ENCODE measurements at regions not wholly inside any gene's neighbourhood (a gene's known extent, or its start where the extent isn't known, plus 50 kb on each side); places are given as distances from the start of the nearest gene placed in this dataset.
A peak's percentile ranks its signal among the peaks of the same experiment; 100 is the strongest.
"Not testable (repeated sequence)": the region's sequence is repeated elsewhere in the genome, so short reads cannot be mapped to it uniquely, and the experiment has no call there.

GRCh38 chr11:82229341-82229740 lies 504.3 kb downstream of the FAM181B start:
- DNase-seq (ENCODE audit: low read depth in 2 of 3, low spot score in 2 of 3): peak in 2 of 3 donors; percentile 2 to 54

DNA sequence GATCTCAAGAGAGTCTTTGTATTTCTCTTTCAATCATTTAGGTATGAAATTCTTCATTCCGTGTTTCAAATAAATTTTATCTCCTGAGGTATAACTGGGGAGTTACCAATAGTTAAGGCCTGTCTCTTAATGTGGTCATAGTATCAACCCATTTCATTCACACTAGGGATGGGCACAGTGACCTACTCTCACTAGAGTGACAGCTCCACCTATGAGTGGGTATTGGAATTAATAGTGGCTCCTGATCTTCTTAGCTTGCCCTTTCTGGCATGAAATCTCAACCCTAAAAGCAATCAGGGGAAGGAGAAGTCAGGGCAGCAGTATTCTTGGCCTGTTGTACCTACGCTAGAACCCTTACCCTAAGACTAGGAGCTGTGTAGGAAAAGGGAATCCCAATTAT lies 507.7 kb downstream of the FAM181B start:
- no peak for DNase-seq (ENCODE audit: low read depth in 2 of 3, low spot score in 2 of 3)

DNA sequence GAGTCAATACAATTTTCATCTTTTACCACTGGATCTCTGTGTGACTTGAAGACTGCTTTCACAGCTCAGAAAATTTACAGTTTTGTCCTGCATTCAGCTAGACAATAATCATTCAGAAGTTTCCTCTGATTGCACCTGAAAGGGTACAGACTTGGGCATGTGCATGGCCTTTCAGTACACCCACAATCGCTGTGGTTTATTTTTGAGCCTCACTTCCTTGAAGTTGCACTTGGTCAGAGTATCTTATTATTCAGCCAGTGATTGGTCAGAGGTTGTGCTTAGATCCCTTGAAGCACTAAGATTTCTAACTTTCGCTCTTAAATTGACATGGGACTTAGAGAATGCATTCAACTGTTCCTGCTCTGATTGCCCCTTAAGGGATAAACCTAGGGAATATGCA lies 508.2 kb downstream of the FAM181B start:
- no peak for DNase-seq (ENCODE audit: low read depth in 2 of 3, low spot score in 2 of 3)

- no peak for DNase-seq (ENCODE audit: low read depth in 2 of 3, low spot score in 2 of 3)
Observed at GRCh38 chr11:82216927-82217570, 516.6 kb downstream of the FAM181B start.

DNA sequence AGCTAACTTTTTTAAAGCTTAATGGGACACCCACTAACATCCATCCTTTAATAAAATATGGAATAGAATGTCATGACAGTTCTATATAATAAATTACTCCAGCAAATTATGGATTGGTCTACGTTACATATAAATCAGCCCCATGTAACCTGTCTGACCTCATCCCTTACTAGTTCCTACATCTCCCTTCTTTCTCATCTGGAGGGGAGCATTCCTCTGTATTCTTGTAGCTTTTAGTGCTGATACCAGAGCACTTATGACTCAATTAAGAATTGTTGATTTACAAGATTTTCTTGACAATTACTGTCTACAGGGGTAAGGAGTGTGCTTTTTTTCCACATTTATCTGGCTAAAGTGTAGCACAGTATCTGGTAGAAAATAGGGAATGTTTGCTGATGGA lies 523.7 kb downstream of the FAM181B start:
- DNase-seq (ENCODE audit: low read depth in 2 of 3, low spot score in 2 of 3): no peak

- DNase-seq (ENCODE audit: low read depth in 2 of 3, low spot score in 2 of 3): no peak
Observed at GRCh38 chr11:82195283-82195682, 538.4 kb downstream of the FAM181B start.

GRCh38 chr11:82194521-82194920 lies 539.1 kb downstream of the FAM181B start:
- no peak for DNase-seq (ENCODE audit: low read depth in 2 of 3, low spot score in 2 of 3)

GRCh38 chr11:82191695-82192094 lies 542.0 kb downstream of the FAM181B start:
- no peak for DNase-seq (ENCODE audit: low read depth in 2 of 3, low spot score in 2 of 3)

- DNase-seq (ENCODE audit: low read depth in 2 of 3, low spot score in 2 of 3): no peak
Observed at GRCh38 chr11:82185925-82186324, 547.7 kb downstream of the FAM181B start.

GRCh38 chr11:82184966-82185365 lies 548.7 kb downstream of the FAM181B start:
- no peak for DNase-seq (ENCODE audit: low read depth in 2 of 3, low spot score in 2 of 3)

GRCh38 chr11:82183346-82183745 lies 550.3 kb downstream of the FAM181B start:
- DNase-seq (ENCODE audit: low read depth in 2 of 3, low spot score in 2 of 3): no peak

GRCh38 chr11:82182697-82183096 lies 551.0 kb downstream of the FAM181B start:
- DNase-seq (ENCODE audit: low read depth in 2 of 3, low spot score in 2 of 3): not testable (repeated sequence)

DNA sequence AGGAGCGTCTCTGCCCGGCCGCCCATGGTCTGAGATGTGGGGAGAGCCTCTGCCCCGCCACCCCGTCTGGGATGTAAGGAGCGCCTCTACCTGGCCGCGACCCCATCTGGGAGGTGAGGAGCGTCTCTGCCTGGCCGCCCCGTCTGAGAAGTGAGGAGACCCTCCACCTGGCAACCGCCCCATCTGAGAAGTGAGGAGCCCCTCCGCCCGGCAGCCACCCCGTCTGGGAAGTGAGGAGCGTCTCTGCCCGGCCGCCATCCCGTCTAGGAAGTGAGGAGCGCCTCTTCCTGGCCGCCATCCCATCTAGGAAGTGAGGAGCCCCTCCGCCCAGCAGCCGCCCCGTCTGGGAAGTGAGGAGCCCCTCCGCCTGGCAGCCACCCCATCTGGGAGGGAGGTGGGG lies 551.9 kb downstream of the FAM181B start:
- not testable (repeated sequence) for DNase-seq (ENCODE audit: low read depth in 2 of 3, low spot score in 2 of 3)

DNA sequence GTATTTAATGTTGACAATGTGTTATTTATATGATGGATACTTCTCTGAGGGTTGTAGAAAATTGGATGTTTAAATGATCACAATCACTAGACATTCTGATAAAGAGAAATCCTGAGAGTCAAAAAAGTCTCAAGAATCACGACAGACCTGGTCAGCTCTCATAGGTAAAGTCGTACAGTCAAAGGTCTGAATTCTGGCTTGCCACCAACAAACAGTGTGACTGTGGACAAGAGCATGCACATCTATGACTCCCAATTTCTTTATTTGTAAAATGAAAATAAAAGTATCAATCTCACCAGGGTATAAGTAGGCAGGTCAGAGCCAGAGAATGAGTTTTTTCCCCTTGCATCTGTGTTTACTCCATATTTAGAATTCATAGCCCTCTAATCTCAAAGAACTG lies 556.7 kb downstream of the FAM181B start:
- no peak for DNase-seq (ENCODE audit: low read depth in 2 of 3, low spot score in 2 of 3)

GRCh38 chr11:82176365-82176764 lies 557.3 kb downstream of the FAM181B start:
- DNase-seq (ENCODE audit: low read depth in 2 of 3, low spot score in 2 of 3): no peak

DNA sequence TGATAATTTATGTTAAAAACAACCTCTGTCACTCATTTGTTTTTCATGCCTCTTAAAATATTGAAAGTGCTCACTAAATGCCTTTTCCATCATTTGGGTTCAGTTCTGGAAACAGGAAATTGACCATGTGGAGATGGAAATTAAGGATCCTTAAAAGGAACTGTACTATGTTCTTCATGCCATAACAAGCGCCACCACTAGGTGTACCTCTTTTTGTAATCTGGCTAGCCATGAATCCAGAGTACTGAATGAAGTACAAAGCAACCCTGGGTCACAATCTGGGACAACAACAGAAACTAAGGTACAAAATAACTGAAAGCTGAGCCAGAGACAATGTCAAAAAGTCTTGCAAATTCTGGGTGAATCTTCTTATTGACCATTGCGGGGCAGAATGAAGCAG lies 559.1 kb downstream of the FAM181B start:
- DNase-seq (ENCODE audit: low read depth in 2 of 3, low spot score in 2 of 3): no peak

GRCh38 chr11:82146789-82147188 lies 586.9 kb downstream of the FAM181B start:
- DNase-seq (ENCODE audit: low read depth in 2 of 3, low spot score in 2 of 3): no peak

GRCh38 chr11:82118946-82119345 lies 614.7 kb downstream of the FAM181B start:
- DNase-seq (ENCODE audit: low read depth in 2 of 3, low spot score in 2 of 3): no peak

- no peak for DNase-seq (ENCODE audit: low read depth in 2 of 3, low spot score in 2 of 3)
Observed at GRCh38 chr11:82117362-82117761, 616.3 kb downstream of the FAM181B start.

DNA sequence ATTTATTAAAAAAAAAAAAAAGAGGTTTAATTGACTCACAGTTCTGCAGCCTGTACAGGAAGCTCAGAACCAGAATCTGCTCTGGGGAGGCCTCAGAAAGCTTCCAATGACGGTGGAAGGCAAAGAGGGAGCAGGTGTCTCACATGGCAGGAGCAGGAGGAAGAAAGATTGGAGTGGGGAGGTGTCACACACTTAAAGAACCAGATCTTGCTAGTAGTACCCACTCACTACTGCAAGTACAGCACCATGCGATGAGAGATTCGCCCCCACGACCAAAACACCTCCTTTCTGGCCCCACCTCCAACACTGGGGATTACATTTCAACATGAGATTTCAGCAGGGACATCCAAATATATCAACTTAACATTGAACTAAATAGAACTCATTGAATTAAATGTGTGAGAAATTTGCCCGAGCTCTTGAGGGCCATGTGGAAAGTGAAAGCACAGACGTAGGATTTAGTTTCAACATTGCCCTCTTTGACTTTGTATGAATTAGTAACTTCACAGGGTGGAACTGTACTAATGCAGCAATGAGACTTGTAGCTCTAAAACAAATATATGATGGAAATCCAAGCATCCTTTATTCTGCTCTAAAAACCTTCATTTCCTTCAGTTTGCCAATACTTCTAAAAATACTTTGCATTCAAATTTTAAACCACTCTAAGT lies 628.2 kb downstream of the FAM181B start:
- no peak for DNase-seq (ENCODE audit: low read depth in 2 of 3, low spot score in 2 of 3)

DNA sequence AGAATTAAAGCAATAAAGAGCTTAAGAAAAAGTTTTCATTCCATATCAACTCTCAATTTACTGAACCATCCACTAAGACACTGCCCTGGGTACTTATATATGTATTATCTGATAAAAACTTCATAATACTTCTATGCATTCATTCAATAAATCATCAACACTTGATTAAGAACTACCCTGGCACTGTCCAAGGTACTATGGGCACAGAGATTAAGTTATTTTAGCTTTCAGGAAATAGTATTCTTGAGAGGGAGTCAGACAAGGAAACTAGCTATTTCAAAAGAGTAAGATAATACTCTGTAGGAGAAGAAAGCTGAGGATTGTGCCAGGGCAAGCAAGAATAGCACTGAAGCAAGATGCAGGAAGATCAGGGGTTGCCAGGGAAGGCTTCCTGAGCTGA lies 640.8 kb downstream of the FAM181B start:
- no peak for DNase-seq (ENCODE audit: low read depth in 2 of 3, low spot score in 2 of 3)

DNA sequence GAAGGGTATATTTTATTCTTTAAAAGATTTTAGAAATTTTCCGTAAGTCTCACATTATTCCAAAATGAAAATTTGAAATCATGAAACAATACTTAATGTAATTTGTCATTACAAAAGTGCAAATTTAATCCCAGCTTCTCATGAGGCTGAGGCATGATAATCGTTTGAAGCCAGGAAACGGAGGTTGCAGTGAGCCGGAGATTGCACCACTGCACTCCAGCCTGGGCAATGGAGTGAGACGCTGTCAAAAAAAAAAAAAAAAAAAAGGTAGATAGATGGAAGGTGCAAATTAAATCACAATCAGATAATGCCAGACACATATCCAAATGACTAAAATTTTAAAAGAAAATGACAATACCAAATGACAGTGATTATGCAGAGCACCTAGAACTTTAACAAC lies 644.2 kb downstream of the FAM181B start:
- DNase-seq (ENCODE audit: low read depth in 2 of 3, low spot score in 2 of 3): no peak

- DNase-seq (ENCODE audit: low read depth in 2 of 3, low spot score in 2 of 3): no peak
Observed at GRCh38 chr11:82085493-82085892, 648.2 kb downstream of the FAM181B start.

Data from hematopoietic multipotent progenitor cell (in vitro differentiated cells).